Suprapubic skin (tissue), 4 donors: ENCODE measurements at regions not wholly inside any gene's neighbourhood (a gene's known extent, or its start where the extent isn't known, plus 50 kb on each side); places are given as distances from the start of the nearest gene placed in this dataset.

Source experiments
- EP300 ChIP-seq: sonication (generic); formaldehyde crosslinking; IDR thresholded peaks from one replicate; pipeline ENCODE4 v1.6.1; 2017; ENCODE audit warnings: antibody characterized with exemption
- POLR2A ChIP-seq, 2 donors: fragments of 450-650 bp; IDR thresholded peaks; one replicate each; pipeline ENCODE4 v1.6.1; 2017; ENCODE audit warnings: antibody characterized with exemption in 2 of 2, mild to moderate bottlenecking in 2 of 2, moderate library complexity in 2 of 2
- POLR2AphosphoS5 ChIP-seq, 3 donors: sonication (generic); formaldehyde crosslinking; IDR thresholded peaks; one replicate each; pipeline ENCODE4 v1.6.1; 2017; ENCODE audit warnings: antibody characterized with exemption in 3 of 3
- TF ChIP-seq, protein P1 (sequence below), 2 donors: fragments of 200-600 bp in 1 of 2; fragments of 450-650 bp in 1 of 2; sonication (generic) in 1 of 2; IDR thresholded peaks; one replicate each; pipeline ENCODE4 v1.5.1; 2016 to 2019; ENCODE audit warnings: antibody characterized with exemption in 2 of 2, mild to moderate bottlenecking in 1 of 2, moderate library complexity in 1 of 2

- TF ChIP-seq EP300 (no peak), POLR2A (IDR thresholded peaks at IDR 0.05) (no peak), POLR2AphosphoS5 (IDR thresholded peaks at IDR 0.05) (no peak)
- TF ChIP-seq, protein P1, sequence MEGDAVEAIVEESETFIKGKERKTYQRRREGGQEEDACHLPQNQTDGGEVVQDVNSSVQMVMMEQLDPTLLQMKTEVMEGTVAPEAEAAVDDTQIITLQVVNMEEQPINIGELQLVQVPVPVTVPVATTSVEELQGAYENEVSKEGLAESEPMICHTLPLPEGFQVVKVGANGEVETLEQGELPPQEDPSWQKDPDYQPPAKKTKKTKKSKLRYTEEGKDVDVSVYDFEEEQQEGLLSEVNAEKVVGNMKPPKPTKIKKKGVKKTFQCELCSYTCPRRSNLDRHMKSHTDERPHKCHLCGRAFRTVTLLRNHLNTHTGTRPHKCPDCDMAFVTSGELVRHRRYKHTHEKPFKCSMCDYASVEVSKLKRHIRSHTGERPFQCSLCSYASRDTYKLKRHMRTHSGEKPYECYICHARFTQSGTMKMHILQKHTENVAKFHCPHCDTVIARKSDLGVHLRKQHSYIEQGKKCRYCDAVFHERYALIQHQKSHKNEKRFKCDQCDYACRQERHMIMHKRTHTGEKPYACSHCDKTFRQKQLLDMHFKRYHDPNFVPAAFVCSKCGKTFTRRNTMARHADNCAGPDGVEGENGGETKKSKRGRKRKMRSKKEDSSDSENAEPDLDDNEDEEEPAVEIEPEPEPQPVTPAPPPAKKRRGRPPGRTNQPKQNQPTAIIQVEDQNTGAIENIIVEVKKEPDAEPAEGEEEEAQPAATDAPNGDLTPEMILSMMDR (IDR thresholded peaks at IDR 0.05): no peak
Observed at GRCh38 chr6:14806101-14806500, 439.8 kb upstream of the JARID2 start.
